Neuronal stem cell (in vitro differentiated cells): ENCODE measurements at regions not wholly inside any gene's neighbourhood (a gene's known extent, or its start where the extent isn't known, plus 50 kb on each side); places are given as distances from the start of the nearest gene placed in this dataset.

Experiments used
- DNase-seq: peaks from one replicate; pipeline ENCODE4 v3.0.0-alpha.2; 2013; ENCODE audit warnings: low spot score
- H2AFZ ChIP-seq: one replicate; pipeline ENCODE4 v1.6.1; 2013; ENCODE audit warnings: mild to moderate bottlenecking, low read length, inconsistent platforms
- H2AK5ac ChIP-seq: 2 replicates; pipeline ENCODE4 v1.6.1; 2013; ENCODE audit warnings: low read depth, mild to moderate bottlenecking, inconsistent platforms, low read length, moderate library complexity, mixed read lengths
- H2BK120ac ChIP-seq: 2 replicates; pipeline ENCODE4 v1.6.1; 2013; ENCODE audit warnings: low read depth, mild to moderate bottlenecking, inconsistent platforms, low read length, moderate library complexity, mixed read lengths
- H2BK12ac ChIP-seq: one replicate; pipeline ENCODE4 v1.6.1; 2013; ENCODE audit warnings: low read length, inconsistent platforms
- H2BK15ac ChIP-seq: 2 replicates; pipeline ENCODE4 v1.6.1; 2013; ENCODE audit warnings: mild to moderate bottlenecking, low read length, inconsistent platforms, mixed read lengths
- H2BK5ac ChIP-seq: one replicate; pipeline ENCODE4 v1.6.1; 2013; ENCODE audit warnings: inconsistent platforms, mild to moderate bottlenecking, low read length, moderate library complexity
- H3K14ac ChIP-seq: one replicate; pipeline ENCODE4 v1.6.1; 2013; ENCODE audit warnings: low read length, inconsistent platforms
- H3K18ac ChIP-seq: 2 replicates; pipeline ENCODE4 v1.6.1; 2013; ENCODE audit warnings: low read length, inconsistent platforms
- H3K23ac ChIP-seq: 2 replicates; pipeline ENCODE4 v1.6.1; 2013; ENCODE audit warnings: low read depth, mild to moderate bottlenecking, mixed read lengths, low read length, inconsistent platforms; ENCODE audit not compliant: poor library complexity
- H3K27ac ChIP-seq: replicated peaks from 3 replicates; pipeline ENCODE4 v1.5.1; 2013; ENCODE audit warnings: low read length, inconsistent platforms
- H3K27me3 ChIP-seq, 3 experiments: 2 replicates each; pipeline ENCODE4 v1.6.1; 2013; ENCODE audit warnings: low read length in 3 of 3, mild to moderate bottlenecking in 2 of 3, inconsistent platforms in 1 of 3, low read depth in 1 of 3, mixed read lengths in 1 of 3, moderate library complexity in 1 of 3; ENCODE audit not compliant: control insufficient read depth in 3 of 3, insufficient read depth in 3 of 3
- H3K36me3 ChIP-seq, 2 donors: replicated peaks in 1 of 2; 2 replicates each; pipeline ENCODE4 v1.6.1; 2013; ENCODE audit warnings: low read length in 2 of 2; ENCODE audit not compliant: control insufficient read depth in 2 of 2, insufficient read depth in 2 of 2
- H3K4ac ChIP-seq: 2 replicates; pipeline ENCODE4 v1.6.1; 2013; ENCODE audit warnings: inconsistent platforms, mild to moderate bottlenecking, low read length, moderate library complexity
- H3K4me1 ChIP-seq, 2 donors: 1 replicate in 1 of 2; 2 replicates in 1 of 2; pipeline ENCODE4 v1.6.1; 2013; ENCODE audit warnings: low read length in 2 of 2, low read depth in 1 of 2; ENCODE audit not compliant: control insufficient read depth in 2 of 2, insufficient read depth in 1 of 2
- H3K4me2 ChIP-seq: one replicate; pipeline ENCODE4 v1.6.1; 2013; ENCODE audit warnings: mild to moderate bottlenecking, low read length, inconsistent platforms; ENCODE audit not compliant: insufficient read depth, poor library complexity, severe bottlenecking
- H3K4me3 ChIP-seq, 2 donors: 2 replicates each; pipeline ENCODE4 v1.5.1; 2013; ENCODE audit warnings: low read length in 2 of 2, mild to moderate bottlenecking in 2 of 2, inconsistent platforms in 1 of 2, moderate library complexity in 1 of 2
- H3K79me1 ChIP-seq: one replicate; pipeline ENCODE4 v1.6.1; 2013; ENCODE audit warnings: low read depth, mild to moderate bottlenecking, inconsistent platforms, low read length, moderate library complexity
- H3K9ac ChIP-seq: one replicate; pipeline ENCODE4 v1.6.1; 2013; ENCODE audit warnings: mild to moderate bottlenecking, low read depth, low read length, inconsistent platforms; ENCODE audit not compliant: poor library complexity
- H3K9me3 ChIP-seq, 2 donors: replicated peaks in 1 of 2; 2 replicates each; pipeline versions ENCODE3 to v1.6.1; 2013; ENCODE audit warnings: low read length in 2 of 2, mild to moderate bottlenecking in 2 of 2, inconsistent platforms in 1 of 2, low read depth in 1 of 2, mixed read lengths in 1 of 2, moderate library complexity in 1 of 2; ENCODE audit not compliant: control insufficient read depth in 2 of 2, insufficient read depth in 1 of 2
- H4K8ac ChIP-seq: one replicate; pipeline ENCODE4 v1.6.1; 2013; ENCODE audit warnings: low read depth, mild to moderate bottlenecking, inconsistent platforms, low read length, moderate library complexity
- H4K91ac ChIP-seq: one replicate; pipeline ENCODE4 v1.6.1; 2013; ENCODE audit warnings: low read length, low read depth, mild to moderate bottlenecking, inconsistent platforms; ENCODE audit not compliant: poor library complexity
- WGBS, 2 donors: extraction: QIAGEN DNeasy Blood & Tissue Kit; methylation state at CpG; one replicate each; pipeline ENCODE4 v1.1.7; 2013; ENCODE audit warnings: missing lambda C conversion rate in 2 of 2, mixed read lengths in 1 of 2; ENCODE audit not compliant: insufficient read length in 2 of 2, insufficient replicate concordance in 1 of 2; ENCODE audit errors: extremely low coverage in 2 of 2; 5-methylcytosine and 5-hydroxymethylcytosine counted together

DNA sequence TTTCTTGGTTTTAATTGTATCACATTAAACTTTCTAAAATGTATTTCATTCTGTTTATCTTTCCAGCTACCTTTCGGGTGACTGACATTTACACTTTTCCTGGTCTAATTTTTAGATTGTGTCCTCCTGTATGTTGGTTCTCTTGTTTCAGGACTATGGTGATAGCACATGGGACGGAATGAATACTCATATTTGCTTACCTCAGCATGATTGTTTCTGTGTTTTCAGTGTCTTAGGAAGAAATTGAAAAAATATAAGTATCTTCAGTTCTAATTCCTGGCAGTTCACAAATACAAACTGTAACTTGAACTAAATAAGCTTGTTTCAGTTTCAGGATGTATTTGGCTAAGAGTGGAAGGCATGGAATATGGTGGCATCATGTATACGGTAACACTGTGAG, 80.1 kb upstream of the ROBO1 start:
- H3K27me3 ChIP-seq, result no peaks in the 10 kb centered on the region
- no CpG with 5 or more reads among the region's 3 CpGs for WGBS, 2 donors
- H3K4ac ChIP-seq, result no peak overlapping the region
- H2AK5ac ChIP-seq, result no peak overlapping the region
- H3K36me3 ChIP-seq, result no peaks in the 10 kb centered on the region
- no peak overlapping the region for H2AFZ ChIP-seq
- no peak overlapping the region for H3K23ac ChIP-seq
- H2BK5ac ChIP-seq, result no peak overlapping the region
- H3K27ac ChIP-seq, result no peak overlapping the region
- no peak overlapping the region for H2BK12ac ChIP-seq
- no peak overlapping the region for H3K18ac ChIP-seq
- H3K4me2 ChIP-seq, result no peak overlapping the region
- no peaks in the 10 kb centered on the region for H3K9me3 ChIP-seq
- no peak for DNase-seq
- no peak overlapping the region for H2BK15ac ChIP-seq
- no peaks in the 10 kb centered on the region for H3K79me1 ChIP-seq
- H2BK120ac ChIP-seq, result no peak overlapping the region
- no peak overlapping the region for H3K4me3 ChIP-seq
- no peak overlapping the region for H3K14ac ChIP-seq
- no peaks in the 10 kb centered on the region for H3K4me1 ChIP-seq
- no peak overlapping the region for H4K91ac ChIP-seq
- no peak overlapping the region for H3K9ac ChIP-seq
- no peak overlapping the region for H4K8ac ChIP-seq

DNA sequence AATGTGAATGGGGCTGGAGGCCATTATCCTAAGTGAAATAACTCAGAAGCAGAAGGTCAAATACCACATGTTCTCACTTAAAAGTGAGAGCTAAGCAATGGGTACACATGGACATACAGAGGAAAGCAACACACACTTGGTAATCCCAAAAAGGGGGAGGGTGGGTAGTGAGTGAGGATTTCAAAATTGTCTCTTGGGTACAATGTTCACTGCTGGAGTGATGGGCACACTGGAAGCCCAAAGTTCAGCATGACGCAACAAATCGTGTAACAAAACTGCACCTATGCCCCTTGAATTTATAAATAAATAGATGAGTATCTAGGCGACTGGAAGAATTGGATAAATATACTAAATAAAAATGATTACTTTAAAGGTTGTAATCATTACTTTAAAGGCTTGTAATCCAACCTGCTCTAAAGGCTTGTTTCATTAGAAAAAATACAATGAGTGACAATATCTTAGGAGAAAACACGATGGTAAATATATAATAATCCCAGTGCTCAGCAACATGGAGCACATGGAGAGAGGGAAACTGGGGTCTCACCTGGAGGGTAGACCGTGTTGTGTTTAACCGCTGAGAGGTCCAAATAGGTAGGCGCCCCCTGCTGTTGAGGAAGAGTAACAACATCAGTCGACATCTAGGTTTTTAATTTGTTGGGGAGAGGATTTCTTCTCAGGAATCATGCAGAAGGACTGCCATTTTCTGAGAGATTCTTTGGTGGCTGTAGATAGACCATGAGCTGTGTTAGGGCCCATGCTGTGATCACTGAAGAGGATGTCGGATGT, 78.5 kb upstream of the ROBO1 start:
- Histone ChIP-seq H2AFZ (no peak overlapping the region), H3K4me2 (no peak overlapping the region), H2BK12ac (no peak overlapping the region), H3K36me3 (no peaks in the 10 kb centered on the region), H3K27me3 (no peaks in the 10 kb centered on the region), H3K9ac (no peak overlapping the region), H4K8ac (no peak overlapping the region), H3K4me1 (no peaks in the 10 kb centered on the region), H4K91ac (no peak overlapping the region), H3K18ac (no peak overlapping the region), H2BK120ac (no peak overlapping the region), H3K4me3 (no peak overlapping the region), H3K4ac (no peak overlapping the region), H2AK5ac (no peak overlapping the region), H3K9me3 (no peaks in the 10 kb centered on the region), H3K27ac (no peak overlapping the region), H2BK5ac (no peak overlapping the region), H3K14ac (no peak overlapping the region), H3K79me1 (no peaks in the 10 kb centered on the region), H3K23ac (no peak overlapping the region), H2BK15ac (no peak overlapping the region)
- WGBS, 2 donors, result no CpG with 5 or more reads among the region's 9 CpGs
- no peak for DNase-seq

DNA sequence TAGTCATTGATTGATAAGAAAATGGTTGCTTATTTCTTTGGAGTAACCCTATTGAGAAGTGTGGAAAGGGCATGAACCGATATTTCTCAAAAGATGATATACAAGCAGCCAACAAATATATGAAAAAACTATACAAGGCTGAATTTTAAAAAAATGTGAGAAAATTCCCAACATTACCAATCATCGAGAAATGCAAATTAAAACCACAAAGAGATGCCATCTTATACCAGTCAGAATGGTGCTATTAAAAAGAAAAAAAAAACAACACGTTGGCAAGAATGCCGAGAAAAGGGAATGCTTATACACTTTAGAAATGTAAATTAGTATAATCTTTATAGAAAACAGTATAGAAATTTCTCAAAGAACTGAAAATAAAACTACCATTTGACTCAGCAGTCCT, 77.7 kb upstream of the ROBO1 start:
- H4K91ac ChIP-seq, result no peak overlapping the region
- H2AFZ ChIP-seq, result no peak overlapping the region
- no peak overlapping the region for H3K4me2 ChIP-seq
- no peaks in the 10 kb centered on the region for H3K27me3 ChIP-seq
- H2BK12ac ChIP-seq, result no peak overlapping the region
- H3K9ac ChIP-seq, result no peak overlapping the region
- H3K14ac ChIP-seq, result no peak overlapping the region
- WGBS, 2 donors, result no CpG with 5 or more reads among the region's 4 CpGs
- H3K4me1 ChIP-seq, result no peaks in the 10 kb centered on the region
- no peaks in the 10 kb centered on the region for H3K79me1 ChIP-seq
- no peaks in the 10 kb centered on the region for H3K9me3 ChIP-seq
- H3K4ac ChIP-seq, result no peak overlapping the region
- no peak overlapping the region for H3K27ac ChIP-seq
- H2BK120ac ChIP-seq, result no peak overlapping the region
- no peak overlapping the region for H2BK15ac ChIP-seq
- DNase-seq, result no peak
- H3K36me3 ChIP-seq, result no peaks in the 10 kb centered on the region
- H3K4me3 ChIP-seq, result no peak overlapping the region
- H4K8ac ChIP-seq, result no peak overlapping the region
- no peak overlapping the region for H3K18ac ChIP-seq
- no peak overlapping the region for H2BK5ac ChIP-seq
- H3K23ac ChIP-seq, result no peak overlapping the region
- H2AK5ac ChIP-seq, result no peak overlapping the region

DNA sequence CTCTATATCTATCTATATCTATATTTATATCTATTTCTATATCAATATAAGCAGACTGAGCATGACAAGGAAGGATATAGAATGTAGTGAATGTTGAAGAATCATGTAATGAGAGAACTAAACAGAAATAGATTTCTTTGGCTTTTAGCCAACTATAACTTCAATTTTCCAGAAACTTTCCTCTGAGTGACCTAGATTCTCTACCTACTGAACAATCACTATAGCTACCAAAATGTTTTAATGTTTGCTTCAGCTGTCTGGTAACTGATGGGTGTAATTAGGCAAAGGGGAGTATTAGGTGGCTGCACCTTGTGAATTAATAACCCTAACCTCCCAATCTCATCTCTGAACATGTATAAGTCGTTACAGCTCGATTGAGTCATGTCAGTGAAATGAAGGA, 76.4 kb upstream of the ROBO1 start:
- Histone ChIP-seq H3K9me3 (no peaks in the 10 kb centered on the region), H2BK12ac (no peak overlapping the region), H3K27ac (no peak overlapping the region), H3K23ac (no peak overlapping the region), H2BK120ac (no peak overlapping the region), H2AK5ac (no peak overlapping the region), H2BK15ac (no peak overlapping the region), H4K91ac (no peak overlapping the region), H3K79me1 (no peaks in the 10 kb centered on the region), H3K4me2 (no peak overlapping the region), H3K14ac (no peak overlapping the region), H4K8ac (no peak overlapping the region), H2AFZ (no peak overlapping the region), H3K9ac (no peak overlapping the region), H3K4me3 (no peak overlapping the region), H3K18ac (no peak overlapping the region), H3K27me3 (no peaks in the 10 kb centered on the region), H3K36me3 (no peaks in the 10 kb centered on the region), H3K4me1 (no peaks in the 10 kb centered on the region), H3K4ac (no peak overlapping the region), H2BK5ac (no peak overlapping the region)
- WGBS, 2 donors, result no CpG with 5 or more reads among the region's 2 CpGs
- DNase-seq, result no peak
